ENCODE measurements at regions not wholly inside any gene's neighbourhood (a gene's known extent, or its start where the extent isn't known, plus 50 kb on each side); places are given as distances from the start of the nearest gene placed in this dataset.
"Not testable (repeated sequence)": the region's sequence is repeated elsewhere in the genome, so short reads cannot be mapped to it uniquely, and the experiment has no call there.

GRCh38 chr5:123936548-123936947 lies 424.6 kb downstream of the CSNK1G3 start:
- H4K20me1 ChIP-seq (ENCODE audit: control insufficient read depth, extremely low read depth, insufficient read depth, low read length) = no peaks in the 10 kb centered on the region
- no peaks in the 10 kb centered on the region for H3K27me3 ChIP-seq (ENCODE audit: control insufficient read depth, insufficient read depth, low read length)
- no peak overlapping the region for H3K4me3 ChIP-seq (replicated peaks in 1 of 4; ENCODE audit: control extremely low read depth in 1 of 4, insufficient read depth in 1 of 4, low read depth in 3 of 4, low read length in 4 of 4)
- no peak overlapping the region for H3K9ac ChIP-seq (ENCODE audit: insufficient read depth, low read length)
- H3K4me1 ChIP-seq (ENCODE audit: control insufficient read depth, extremely low read depth, insufficient read depth, low read length) = no peaks in the 10 kb centered on the region
- no peak for DNase-seq (ENCODE audit: low read depth in 2 of 2)
- H3K79me2 ChIP-seq (ENCODE audit: control insufficient read depth, insufficient read depth, low read length) = no peaks in the 10 kb centered on the region
- no peak overlapping the region for H3K27ac ChIP-seq (ENCODE audit: insufficient read depth, low read length)
- no peaks in the 10 kb centered on the region for H3K36me3 ChIP-seq (ENCODE audit: control insufficient read depth, insufficient read depth, low read length)
- TF ChIP-seq, protein P1, sequence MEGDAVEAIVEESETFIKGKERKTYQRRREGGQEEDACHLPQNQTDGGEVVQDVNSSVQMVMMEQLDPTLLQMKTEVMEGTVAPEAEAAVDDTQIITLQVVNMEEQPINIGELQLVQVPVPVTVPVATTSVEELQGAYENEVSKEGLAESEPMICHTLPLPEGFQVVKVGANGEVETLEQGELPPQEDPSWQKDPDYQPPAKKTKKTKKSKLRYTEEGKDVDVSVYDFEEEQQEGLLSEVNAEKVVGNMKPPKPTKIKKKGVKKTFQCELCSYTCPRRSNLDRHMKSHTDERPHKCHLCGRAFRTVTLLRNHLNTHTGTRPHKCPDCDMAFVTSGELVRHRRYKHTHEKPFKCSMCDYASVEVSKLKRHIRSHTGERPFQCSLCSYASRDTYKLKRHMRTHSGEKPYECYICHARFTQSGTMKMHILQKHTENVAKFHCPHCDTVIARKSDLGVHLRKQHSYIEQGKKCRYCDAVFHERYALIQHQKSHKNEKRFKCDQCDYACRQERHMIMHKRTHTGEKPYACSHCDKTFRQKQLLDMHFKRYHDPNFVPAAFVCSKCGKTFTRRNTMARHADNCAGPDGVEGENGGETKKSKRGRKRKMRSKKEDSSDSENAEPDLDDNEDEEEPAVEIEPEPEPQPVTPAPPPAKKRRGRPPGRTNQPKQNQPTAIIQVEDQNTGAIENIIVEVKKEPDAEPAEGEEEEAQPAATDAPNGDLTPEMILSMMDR (conservative IDR thresholded peaks at IDR 0.05 in 1 of 2, IDR thresholded peaks at IDR 0.05 in 1 of 2; ENCODE audit: low read depth in 1 of 2, low read length in 2 of 2) = no peak
- H3K4me2 ChIP-seq (ENCODE audit: extremely low read depth, insufficient read depth, low read length) = no peak overlapping the region
- H2AFZ ChIP-seq (ENCODE audit: low read length) = no peak overlapping the region
- H3K9me3 ChIP-seq (ENCODE audit: control insufficient read depth, insufficient read depth, low read depth, low read length) = no peaks in the 10 kb centered on the region

DNA sequence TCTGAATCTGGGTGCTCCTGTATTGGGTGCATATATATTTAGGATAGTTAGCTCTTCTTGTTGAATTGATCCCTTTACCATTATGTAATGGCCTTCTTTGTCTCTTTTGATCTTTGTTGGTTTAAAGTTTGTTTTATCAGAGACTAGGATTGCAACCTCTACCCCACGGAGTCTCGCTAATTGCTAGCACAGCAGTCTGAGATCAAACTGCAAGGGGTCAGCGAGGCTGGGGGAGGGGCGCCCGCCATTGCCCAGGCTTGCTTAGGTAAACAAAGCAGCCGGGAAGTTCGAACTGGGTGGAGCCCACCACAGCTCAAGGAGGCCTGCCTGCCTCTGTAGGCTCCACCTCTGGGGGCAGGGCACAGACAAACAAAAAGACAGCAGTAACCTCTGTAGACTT lies 421.8 kb downstream of the CSNK1G3 start:
- not testable (repeated sequence) for H3K4me3 ChIP-seq (replicated peaks in 1 of 4; ENCODE audit: control extremely low read depth in 1 of 4, insufficient read depth in 1 of 4, low read depth in 3 of 4, low read length in 4 of 4); H3K4me2 ChIP-seq (ENCODE audit: extremely low read depth, insufficient read depth, low read length); H4K20me1 ChIP-seq (ENCODE audit: control insufficient read depth, extremely low read depth, insufficient read depth, low read length); H2AFZ ChIP-seq (ENCODE audit: low read length); H3K79me2 ChIP-seq (ENCODE audit: control insufficient read depth, insufficient read depth, low read length); H3K36me3 ChIP-seq (ENCODE audit: control insufficient read depth, insufficient read depth, low read length); H3K9ac ChIP-seq (ENCODE audit: insufficient read depth, low read length); DNase-seq (ENCODE audit: low read depth in 2 of 2); H3K9me3 ChIP-seq (ENCODE audit: control insufficient read depth, insufficient read depth, low read depth, low read length); H3K4me1 ChIP-seq (ENCODE audit: control insufficient read depth, extremely low read depth, insufficient read depth, low read length); H3K27ac ChIP-seq (ENCODE audit: insufficient read depth, low read length); H3K27me3 ChIP-seq (ENCODE audit: control insufficient read depth, insufficient read depth, low read length)

DNA sequence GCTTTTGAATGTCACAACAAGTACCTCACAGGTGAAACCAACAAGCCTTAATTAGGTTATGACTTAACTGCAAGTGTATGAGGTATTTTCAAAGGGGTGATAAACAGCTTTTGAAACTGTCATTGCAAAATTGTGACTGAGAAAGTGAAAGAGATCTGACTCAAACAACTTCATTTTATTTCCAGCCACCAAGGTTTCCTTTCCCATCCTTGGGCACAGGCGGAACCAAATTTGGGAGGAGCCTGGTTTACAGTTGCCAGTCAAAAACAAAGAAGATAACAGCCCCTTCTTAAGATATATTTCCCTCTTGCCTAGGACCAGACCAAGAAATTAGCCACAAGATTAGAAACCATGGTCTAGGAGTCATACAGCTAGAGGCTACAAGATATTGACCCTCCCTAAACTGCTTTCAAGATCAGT lies 417.1 kb downstream of the CSNK1G3 start:
- no peaks in the 10 kb centered on the region for H3K79me2 ChIP-seq (ENCODE audit: control insufficient read depth, insufficient read depth, low read length)
- H3K4me1 ChIP-seq (ENCODE audit: control insufficient read depth, extremely low read depth, insufficient read depth, low read length) = no peaks in the 10 kb centered on the region
- H3K27me3 ChIP-seq (ENCODE audit: control insufficient read depth, insufficient read depth, low read length) = no peaks in the 10 kb centered on the region
- H3K4me3 ChIP-seq (replicated peaks in 1 of 4; ENCODE audit: control extremely low read depth in 1 of 4, insufficient read depth in 1 of 4, low read depth in 3 of 4, low read length in 4 of 4) = no peak overlapping the region
- no peak overlapping the region for H2AFZ ChIP-seq (ENCODE audit: low read length)
- no peak overlapping the region for H3K9ac ChIP-seq (ENCODE audit: insufficient read depth, low read length)
- no peak overlapping the region for H3K27ac ChIP-seq (ENCODE audit: insufficient read depth, low read length)
- no peaks in the 10 kb centered on the region for H3K9me3 ChIP-seq (ENCODE audit: control insufficient read depth, insufficient read depth, low read depth, low read length)
- no peaks in the 10 kb centered on the region for H4K20me1 ChIP-seq (ENCODE audit: control insufficient read depth, extremely low read depth, insufficient read depth, low read length)
- H3K36me3 ChIP-seq (ENCODE audit: control insufficient read depth, insufficient read depth, low read length) = no peaks in the 10 kb centered on the region
- TF ChIP-seq, protein P1 (conservative IDR thresholded peaks at IDR 0.05 in 1 of 2, IDR thresholded peaks at IDR 0.05 in 1 of 2; ENCODE audit: low read depth in 1 of 2, low read length in 2 of 2) = no peak
- no peak for TF ChIP-seq EZH2 (IDR thresholded peaks at IDR 0.05; ENCODE audit: low read length, missing control alignments)
- no peak for DNase-seq (ENCODE audit: low read depth in 2 of 2)
- no peak overlapping the region for H3K4me2 ChIP-seq (ENCODE audit: extremely low read depth, insufficient read depth, low read length)

DNA sequence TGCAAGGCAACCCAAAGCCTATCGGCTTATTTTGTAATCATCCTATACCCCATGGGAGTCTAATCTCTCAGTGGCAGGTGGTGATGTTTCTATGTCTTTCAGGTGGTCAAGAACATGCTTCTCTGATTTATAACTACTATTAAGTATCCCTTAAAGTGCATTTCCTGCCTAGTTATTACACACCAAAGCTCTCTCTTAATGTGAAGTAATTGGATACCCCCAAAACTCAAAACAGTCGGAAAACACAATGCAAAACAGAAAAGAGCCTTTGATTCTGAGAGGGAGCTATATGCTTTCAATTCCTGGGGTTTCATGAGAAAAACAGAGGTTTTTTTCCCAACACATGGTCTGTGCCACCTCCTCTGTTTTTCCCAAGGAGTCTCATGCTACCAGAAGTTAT lies 416.4 kb downstream of the CSNK1G3 start:
- H3K4me2 ChIP-seq (ENCODE audit: extremely low read depth, insufficient read depth, low read length) = no peak overlapping the region
- TF ChIP-seq EZH2 (IDR thresholded peaks at IDR 0.05; ENCODE audit: low read length, missing control alignments) = no peak
- TF ChIP-seq, protein P1 (conservative IDR thresholded peaks at IDR 0.05 in 1 of 2, IDR thresholded peaks at IDR 0.05 in 1 of 2; ENCODE audit: low read depth in 1 of 2, low read length in 2 of 2) = no peak
- no peak overlapping the region for H3K27ac ChIP-seq (ENCODE audit: insufficient read depth, low read length)
- no peak for DNase-seq (ENCODE audit: low read depth in 2 of 2)
- no peaks in the 10 kb centered on the region for H4K20me1 ChIP-seq (ENCODE audit: control insufficient read depth, extremely low read depth, insufficient read depth, low read length)
- H3K27me3 ChIP-seq (ENCODE audit: control insufficient read depth, insufficient read depth, low read length) = no peaks in the 10 kb centered on the region
- no peaks in the 10 kb centered on the region for H3K79me2 ChIP-seq (ENCODE audit: control insufficient read depth, insufficient read depth, low read length)
- no peaks in the 10 kb centered on the region for H3K9me3 ChIP-seq (ENCODE audit: control insufficient read depth, insufficient read depth, low read depth, low read length)
- H2AFZ ChIP-seq (ENCODE audit: low read length) = no peak overlapping the region
- no peaks in the 10 kb centered on the region for H3K36me3 ChIP-seq (ENCODE audit: control insufficient read depth, insufficient read depth, low read length)
- H3K4me3 ChIP-seq (replicated peaks in 1 of 4; ENCODE audit: control extremely low read depth in 1 of 4, insufficient read depth in 1 of 4, low read depth in 3 of 4, low read length in 4 of 4) = no peak overlapping the region
- H3K9ac ChIP-seq (ENCODE audit: insufficient read depth, low read length) = no peak overlapping the region
- no peaks in the 10 kb centered on the region for H3K4me1 ChIP-seq (ENCODE audit: control insufficient read depth, extremely low read depth, insufficient read depth, low read length)

All from fibroblast of lung (primary cell).